Stromal cell of bone marrow (primary cell): ENCODE measurements at regions not wholly inside any gene's neighbourhood (a gene's known extent, or its start where the extent isn't known, plus 50 kb on each side); places are given as distances from the start of the nearest gene placed in this dataset.
A peak's percentile ranks its signal among the peaks of the same experiment; 100 is the strongest.
"Not testable (repeated sequence)": the region's sequence is repeated elsewhere in the genome, so short reads cannot be mapped to it uniquely, and the experiment has no call there.

Experiments used
- DNase-seq: peaks from one replicate; pipeline ENCODE4 v3.0.0-alpha.2; 2012; ENCODE audit warnings: low read depth

DNA sequence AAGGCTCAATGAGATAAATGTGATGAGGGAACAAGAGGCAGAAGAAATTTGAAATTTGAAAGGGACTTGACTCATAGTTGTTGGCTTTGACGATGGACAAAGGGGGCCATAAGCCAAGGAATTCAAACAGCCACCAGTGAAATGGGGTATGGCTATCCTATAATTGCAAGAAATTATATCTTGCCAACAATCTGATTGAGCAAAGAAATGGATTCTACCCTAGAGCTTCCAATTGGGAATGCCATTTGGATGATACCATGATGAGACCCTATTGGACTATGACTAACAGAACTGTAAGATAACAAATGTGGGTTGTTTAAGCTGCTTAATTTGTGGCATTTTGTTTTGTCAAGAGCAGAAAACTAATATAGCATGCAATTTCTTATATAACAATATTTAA is 270.1 kb upstream of the ARSJ start:
- no peak for DNase-seq

DNA sequence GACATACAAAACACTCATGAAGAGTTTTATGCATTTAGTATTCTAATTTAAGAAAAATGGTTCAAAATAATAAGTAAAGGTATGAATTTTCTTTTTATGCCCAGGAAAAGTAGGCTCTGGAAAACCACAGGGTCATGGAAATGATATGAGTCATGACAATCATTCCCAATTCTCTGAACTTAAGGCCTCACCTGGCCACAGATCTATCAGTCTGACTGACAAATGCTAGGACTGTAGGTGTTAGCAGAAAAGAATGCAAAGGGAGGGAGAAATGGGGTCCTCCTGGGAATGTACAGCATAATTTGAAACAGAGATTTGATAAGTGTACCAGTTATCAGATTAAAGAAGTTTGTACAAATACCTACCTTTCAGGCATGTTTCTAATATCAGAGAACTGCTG is 270.5 kb upstream of the ARSJ start:
- DNase-seq, result no peak

DNA sequence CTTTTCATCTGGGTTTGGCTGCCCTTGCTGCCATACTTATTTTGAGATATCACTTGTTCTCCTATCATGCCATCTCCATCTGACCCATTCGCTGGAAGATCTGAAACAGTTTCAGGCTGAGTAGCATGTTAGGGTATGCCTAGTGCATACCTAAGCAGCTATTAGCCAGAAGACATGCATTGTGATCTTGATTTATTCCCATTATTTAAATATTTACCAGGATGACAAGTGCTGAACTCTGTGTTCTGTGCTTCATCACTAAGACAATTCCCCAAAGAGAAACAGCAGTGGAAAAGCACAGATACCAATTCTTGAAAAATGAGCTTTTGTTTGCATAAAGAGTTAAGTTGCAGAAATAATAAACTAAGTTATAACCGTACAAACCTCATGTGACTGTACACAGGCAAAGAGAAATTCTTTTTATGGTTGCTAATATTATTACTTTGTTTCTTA is 271.0 kb upstream of the ARSJ start:
- DNase-seq, result no peak

DNA sequence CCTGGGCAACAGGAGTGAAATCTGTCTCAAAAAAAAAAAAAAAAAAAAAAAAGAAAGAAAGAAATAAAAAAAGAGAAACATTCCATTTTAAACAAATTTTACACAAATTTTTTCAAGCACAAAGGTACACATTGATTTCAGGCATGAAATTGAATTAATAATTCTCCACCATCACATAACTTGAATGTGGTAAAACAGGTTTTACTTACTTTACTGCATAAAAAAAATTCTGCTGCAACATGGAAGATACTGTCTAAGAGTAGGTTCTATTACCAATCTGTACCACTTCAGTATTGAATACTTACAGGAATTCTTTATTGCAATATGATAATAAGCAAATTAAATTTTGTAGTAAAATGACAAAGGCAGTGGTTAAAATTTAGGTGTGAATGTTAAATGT is 271.6 kb upstream of the ARSJ start:
- no peak for DNase-seq

DNA sequence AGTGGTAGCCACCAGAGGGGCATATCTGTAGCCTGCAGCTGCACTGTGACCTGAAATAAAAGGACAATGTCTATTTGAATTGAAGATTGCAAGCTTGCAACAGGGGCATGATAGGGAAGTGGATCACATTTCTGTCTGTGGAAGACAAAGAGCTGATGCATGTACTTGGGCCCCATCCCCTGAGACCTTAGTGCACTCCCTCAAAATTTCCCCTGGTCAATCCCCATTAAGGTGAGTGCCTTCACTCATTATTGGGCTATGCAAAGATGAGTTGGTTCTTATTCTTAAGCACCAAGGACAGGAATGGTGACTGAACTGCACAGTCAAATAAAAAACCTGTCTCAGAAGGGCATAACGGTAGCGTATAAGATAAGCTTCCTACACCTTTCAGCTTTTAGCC is 273.1 kb upstream of the ARSJ start:
- no peak for DNase-seq

DNA sequence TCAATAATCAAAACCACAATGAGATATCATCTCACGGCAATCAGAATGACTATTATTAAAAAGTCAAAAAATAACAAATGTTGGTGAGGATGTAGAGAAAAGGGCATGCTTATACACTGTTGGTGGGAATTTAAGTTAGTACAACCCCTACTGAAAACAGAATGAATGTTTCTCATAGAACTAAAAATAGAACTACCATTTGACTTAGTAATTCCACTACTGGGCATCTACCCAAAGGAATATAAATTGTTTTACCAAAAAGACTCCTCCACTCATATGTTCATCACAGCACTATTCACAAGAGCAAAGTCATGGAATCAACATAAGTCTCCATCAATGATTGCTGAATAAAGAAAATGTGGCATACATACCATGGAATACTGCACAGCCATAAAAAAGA is 278.1 kb upstream of the ARSJ start:
- DNase-seq, result peak; percentile 36

DNA sequence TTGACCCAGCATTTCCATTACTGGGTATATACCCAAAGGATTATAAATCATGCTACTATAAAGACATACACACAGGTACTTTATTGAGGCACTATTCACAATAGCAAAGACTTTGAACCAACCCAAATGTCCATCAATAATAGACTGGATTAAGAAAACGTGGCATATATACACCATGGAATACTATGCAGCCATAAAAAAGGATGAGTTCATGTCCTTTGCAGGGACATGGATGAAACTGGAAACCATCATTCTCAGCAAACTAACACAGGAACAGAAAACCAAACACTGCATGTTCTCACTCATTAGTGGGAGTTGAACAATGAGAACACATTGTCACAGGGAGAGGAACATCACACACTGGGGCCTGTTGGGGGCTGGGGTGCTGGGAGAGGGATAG is 283.0 kb upstream of the ARSJ start:
- DNase-seq, result not testable (repeated sequence)

DNA sequence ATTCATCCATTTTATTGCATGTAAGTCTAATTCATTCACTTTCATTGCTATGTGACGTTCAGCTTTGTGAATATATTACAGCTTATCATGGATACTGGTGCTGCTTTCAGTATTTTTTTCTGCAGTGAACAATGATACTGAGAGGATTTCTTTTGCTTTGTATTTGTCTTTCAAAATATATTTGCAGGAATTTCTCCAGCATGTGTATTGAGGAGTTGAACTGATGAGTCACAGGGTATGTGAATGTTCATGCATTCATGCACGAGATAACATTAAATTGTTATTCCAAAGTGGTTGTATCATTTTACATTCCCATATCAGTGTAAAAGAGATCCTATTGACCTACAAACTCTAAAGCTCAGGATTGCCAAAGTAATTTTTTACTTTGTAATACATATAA is 283.8 kb upstream of the ARSJ start:
- DNase-seq, result no peak

DNA sequence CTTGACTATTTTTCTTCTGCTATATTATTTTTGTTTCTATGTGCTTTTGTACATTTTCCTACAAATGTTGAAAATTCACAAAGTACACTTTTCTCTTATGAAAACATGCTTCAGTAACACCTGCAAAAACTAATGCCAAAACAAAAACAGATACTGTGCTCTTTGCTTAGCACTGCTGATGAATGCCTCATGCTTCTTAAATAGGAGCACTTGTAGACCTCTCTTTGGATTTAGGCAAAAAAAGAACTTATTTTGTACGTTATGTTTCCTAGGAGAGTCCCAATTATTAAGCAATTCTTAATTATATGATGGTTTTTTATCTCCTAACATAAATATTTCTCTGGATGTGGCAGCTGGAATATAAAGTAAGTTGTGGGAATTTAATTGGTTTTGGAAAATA is 285.0 kb upstream of the ARSJ start:
- DNase-seq, result no peak

DNA sequence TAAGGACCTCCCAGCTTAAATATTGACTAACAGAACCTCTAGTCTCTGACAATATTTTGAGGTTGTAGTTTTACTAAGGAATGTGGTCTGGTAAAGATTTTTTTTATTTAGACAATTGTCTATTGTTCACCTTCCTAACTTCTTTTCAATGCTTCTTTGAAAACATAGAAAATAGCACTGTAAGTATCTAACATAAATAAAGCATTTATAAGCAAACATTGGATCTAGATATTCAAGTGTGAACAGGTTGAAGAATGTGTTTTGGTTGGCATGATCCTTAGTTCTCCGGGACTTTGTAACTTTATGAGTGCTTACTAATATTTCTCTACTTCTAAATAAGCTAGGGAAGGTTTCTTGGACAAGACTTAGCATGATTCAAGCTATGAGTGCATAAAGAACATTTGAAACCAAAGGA is 285.4 kb upstream of the ARSJ start:
- peak; percentile 35 for DNase-seq

DNA sequence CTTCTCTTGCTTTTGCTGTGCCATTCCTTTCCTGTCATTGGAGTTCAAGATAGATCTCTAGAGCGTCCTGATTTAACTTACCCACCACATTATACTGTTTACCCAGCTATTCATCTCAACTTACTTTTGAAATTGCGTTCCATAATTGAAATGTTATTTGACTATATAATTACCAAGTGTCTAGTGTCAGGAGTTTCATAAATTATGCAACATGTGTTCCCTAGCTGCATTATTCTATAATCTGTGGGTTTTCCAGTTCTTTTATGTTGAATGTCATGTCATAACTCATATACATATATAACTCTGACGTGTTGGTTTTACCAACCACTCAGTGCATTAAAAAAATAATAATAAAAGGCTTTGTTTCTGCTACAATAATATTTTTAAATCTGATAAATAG is 285.9 kb upstream of the ARSJ start:
- no peak for DNase-seq

DNA sequence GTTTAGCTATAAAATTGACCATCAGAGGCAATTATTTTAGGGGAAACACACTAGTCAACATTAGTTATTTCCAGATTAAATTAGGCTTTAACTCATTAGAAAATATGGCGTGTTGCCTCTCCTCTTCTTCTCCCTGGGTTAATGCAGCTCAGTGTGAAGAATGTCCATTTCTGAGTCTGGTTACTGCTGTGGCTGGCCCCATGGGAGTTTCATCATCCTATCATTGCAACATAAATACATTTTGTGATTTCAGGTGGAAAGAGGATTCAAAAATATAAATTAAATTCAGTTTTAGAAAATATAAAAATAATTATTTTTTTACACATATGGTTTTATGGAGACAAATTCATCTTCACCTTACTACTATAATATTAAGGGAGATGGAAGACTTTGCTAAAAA is 288.5 kb upstream of the ARSJ start:
- DNase-seq, result no peak

DNA sequence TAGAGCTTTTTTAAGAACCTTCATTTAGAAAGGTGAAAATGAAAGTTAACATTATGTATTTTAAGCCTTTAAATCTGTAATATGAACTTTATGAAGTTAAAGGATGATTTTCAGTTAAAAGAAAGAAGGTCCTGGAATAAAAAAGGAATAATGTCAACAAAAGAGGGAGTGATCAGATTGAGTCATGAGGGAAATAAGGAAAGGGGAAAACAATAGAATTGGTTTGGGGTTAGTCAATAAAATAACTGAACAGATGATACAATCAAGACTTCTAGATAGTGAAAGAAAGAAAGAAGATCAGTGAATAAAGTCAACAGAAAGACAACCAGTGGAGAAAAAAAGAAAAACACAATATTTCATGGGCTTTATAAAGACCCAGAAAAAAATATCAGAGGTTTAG is 291.6 kb upstream of the ARSJ start:
- no peak for DNase-seq

DNA sequence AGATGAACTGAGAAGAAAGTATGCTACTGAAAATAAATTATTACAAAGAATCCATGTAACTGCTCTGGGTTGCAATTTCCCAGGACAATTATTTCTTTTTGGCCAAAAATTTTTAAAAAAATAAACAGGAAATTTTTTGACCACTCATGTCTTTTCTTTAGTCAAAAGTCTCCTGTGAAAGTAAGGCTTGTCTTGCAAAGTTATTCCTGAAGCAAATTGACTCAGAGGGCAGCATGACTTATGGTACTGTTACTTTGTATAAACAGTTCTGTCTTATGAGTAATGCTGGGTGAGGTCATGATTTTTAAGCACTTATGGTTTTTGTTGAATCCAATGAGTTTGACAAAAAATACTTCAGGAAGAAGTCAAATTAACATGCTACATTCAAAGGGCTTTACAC is 292.8 kb upstream of the ARSJ start:
- DNase-seq, result peak; percentile 97

DNA sequence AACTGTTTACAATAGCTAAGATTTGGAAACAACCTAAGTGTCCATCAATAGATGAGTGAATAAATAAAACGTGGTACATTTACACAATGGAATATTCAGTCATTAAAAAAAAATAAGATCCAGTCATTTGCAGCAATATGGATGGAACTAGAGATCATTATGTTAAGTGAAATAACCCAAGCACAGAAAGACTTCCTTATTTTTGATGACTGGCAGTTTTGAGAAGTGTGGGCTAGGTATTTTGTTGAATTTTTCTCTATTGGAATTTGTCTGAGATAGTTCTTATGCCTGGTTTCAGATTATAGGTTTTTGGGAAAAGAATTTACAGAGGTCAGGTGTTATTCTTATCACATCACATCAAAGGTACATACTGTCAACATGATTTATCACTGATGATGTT is 293.8 kb upstream of the ARSJ start:
- no peak for DNase-seq

DNA sequence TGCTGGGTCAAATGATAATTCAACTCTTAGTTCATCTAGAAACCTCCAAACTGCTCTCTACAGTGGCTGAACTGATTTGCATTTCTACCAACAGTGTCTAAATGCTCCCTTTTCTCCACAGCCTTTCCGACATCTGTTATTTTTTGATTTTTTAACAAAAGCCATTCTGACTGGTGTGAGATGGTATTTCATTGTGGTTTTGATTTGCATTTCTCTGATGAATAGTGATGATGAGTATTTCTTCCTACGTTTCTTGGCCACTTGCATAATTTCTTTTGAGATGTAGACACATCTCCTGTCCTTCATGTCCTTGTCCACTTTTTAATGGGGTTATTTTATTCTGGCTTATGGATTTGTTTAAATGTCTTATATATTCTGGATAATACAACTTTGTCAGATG is 298.2 kb upstream of the ARSJ start:
- DNase-seq, result peak; percentile 47

DNA sequence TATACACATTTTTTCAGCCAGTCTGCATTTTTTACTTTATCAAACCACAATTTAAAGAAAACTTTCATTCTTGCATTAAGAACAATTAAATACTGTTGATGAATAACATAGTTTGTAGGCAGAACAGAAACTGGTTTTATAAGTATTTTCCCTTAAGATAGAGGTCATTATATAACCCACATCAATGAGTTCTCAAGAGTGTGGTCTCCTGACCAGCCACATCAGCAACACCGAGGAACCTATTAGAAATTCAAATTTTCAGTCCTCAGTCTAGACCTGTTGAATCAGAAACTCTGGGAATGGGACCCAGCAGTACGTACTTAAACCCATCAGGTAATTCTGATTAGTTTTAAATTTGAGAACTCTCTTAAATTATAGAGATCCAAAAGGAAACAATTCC is 299.6 kb upstream of the ARSJ start:
- DNase-seq, result no peak

DNA sequence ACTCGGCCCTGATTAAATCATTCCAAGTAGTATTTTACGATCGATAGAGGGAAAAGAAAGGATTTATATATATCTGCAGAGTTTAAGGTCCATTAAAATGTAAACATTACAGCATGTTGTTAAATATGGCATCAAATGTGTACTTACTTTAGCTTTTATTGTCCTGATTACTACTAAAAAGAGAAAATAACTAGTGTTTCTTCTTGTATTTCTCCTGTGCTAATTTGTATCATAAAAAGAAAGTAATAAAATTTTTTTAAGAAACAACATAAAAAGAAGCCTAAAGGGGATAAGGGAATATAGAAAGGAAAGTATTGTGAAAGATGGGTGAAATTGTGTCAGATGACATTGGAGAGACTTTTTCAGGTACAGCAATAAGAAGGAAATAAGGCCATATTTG is 300.3 kb upstream of the ARSJ start:
- no peak for DNase-seq

DNA sequence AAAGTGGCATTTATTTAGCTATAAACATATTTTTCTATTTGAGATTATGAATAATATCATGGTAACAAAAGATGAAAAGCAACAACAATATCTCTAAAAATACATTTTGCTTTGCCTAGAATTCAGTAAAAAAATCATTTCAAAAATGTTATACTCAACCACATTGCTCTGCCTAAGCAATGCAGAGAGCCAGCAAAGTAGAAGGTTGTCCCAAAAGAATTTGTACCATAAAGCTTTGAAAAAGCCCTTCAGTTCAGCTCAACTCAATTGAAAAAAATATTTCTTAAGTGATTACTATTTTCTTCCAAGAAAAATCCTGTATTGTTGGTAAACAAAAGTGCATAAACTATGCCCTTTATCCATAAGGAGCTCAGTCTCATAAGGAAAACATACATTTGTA is 301.2 kb upstream of the ARSJ start:
- no peak for DNase-seq

DNA sequence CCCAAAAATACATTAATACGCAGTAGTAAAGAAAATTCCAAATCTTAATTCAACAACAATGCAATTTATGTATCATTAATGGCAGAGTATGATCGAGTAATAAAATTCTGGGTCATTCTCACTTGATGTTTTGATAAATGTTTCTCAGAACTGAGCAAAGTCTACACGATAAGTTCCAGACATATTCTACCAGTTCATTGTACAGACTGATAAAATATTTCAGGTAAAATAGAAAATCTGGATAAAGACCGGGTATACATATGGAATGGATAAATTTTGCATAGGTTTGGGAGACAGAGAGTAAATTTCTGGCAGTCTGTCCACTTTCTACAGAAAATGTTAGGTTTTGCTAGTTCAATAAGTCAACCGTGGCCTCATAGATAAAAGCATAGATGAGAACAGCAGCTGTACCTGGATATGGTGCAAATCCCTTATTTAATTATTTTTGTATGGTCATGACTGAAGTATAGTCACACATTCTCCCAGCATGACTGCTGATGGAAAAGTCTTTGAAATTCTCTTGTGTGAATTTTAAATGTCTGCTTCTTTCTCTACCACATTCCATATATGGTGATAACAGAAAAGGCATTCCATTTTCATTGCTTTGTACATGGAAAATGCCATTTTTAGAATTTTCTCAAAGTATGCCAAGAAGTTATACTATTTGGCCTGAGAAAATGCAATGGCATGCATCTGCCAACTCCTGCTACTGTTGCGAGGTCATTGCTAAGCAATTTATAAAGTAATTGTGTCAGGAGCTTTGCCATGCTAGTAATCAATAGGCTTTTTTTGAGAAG is 301.9 kb upstream of the ARSJ start:
- DNase-seq, result peak; percentile 65

DNA sequence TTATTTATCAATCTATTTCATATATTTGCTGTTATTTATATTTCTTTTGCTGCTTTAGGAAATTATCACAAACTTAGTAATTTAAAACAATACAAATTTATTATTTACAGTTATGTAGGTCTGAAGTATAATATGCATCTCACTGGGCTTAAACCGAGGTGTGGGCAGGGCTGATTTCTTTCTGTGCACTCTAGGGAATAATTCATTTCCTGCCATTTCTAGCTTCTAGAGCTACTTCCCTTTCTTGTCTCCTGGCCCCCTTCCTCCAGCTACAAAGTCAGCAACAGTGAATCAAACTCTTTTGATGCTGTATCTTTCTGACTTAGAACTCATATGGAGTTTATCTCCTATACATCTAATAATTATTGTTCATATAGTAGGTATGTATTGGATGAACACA is 303.5 kb upstream of the ARSJ start:
- DNase-seq, result no peak

DNA sequence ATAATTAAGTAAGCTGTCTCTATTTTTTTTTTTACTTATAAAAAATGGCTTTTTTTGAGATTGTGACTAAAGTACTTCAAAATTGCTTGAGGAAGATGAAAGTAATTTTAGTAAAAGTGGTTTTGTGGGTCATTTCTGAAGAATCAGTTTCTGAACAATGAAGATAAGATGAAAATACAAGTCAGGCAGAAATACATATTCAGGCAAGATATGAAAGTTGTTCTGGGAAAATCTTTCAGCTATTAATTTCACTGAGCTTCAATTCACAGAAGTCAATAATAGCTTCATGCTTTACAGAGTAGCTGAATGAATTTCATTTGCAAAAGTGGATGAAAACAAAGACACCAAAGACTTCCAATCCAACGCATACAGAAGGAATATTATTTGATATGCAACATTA is 305.2 kb upstream of the ARSJ start:
- no peak for DNase-seq

DNA sequence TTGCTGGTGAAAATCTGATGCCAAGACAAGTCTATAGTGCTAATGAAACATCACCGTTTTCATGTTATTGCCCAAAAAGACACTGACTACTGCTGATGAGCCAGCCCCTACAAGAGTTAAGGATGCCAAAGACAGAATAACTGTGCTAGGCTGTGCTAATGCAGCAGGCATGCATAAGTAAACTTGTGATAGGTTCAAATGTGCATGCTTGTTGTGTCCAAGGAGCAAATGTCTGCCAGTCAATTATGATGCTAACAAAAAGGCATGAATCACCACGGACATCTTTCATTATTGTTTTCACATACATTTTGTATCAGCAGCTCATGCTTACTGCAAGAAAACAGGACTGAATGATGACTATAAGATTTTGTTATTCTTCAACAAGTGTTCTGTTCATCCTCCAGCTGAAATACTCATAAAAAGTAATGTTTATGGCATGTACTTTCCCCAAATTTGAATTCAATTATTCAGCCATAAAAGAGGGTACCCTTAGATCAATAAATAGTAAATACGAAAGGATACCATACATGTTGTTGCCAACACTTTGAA is 306.9 kb upstream of the ARSJ start:
- DNase-seq, result no peak

DNA sequence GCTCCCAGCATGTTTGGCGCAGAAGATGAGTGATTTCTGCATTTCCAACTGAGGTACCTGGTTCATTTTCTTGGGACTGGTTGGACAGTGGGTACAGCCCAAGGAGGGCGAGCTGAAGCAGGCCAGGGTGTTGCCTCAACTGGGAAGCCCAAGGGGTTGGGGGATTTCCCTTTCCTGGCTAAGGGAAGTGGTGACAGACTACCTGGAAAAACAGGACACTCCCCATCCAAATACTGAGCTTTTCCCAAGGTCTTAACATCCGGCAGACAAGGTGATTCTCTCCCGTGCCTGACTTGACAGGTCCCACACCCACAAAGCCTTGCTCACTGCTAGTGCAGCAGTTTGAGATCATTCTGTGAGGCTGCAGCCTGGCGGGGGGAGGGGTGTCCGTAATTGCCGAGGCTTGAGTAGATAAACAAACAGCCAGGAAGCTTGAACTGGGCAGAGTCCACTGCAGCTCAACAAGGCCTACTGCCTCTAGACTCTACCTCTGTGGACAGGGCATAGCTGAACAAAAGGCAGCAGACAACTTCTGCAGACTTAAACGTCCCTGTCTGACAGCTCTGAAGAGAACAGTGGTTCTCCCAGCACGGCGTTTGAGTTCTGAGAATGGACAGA is 307.7 kb upstream of the ARSJ start:
- no peak for DNase-seq
